ENCODE measurements at regions not wholly inside any gene's neighbourhood (a gene's known extent, or its start where the extent isn't known, plus 50 kb on each side); places are given as distances from the start of the nearest gene placed in this dataset.

DNA sequence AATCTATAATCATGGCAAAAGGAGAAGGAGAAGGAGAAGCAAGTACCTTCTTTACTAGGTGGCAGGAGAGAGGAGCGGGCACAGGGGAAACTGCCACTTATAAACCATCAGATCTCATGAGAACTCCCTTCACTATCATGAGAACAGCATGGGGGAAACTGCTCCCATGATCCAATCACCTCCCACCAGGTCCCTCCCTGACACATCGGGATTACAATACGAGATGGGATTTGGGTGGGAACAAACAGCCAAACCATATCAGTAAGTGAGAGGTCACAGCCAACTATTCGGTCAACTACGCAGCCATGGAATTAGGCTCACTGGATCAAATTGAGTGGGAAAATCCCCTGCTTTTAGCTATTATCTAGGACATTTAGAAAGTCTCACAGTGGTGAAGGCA lies 54.2 kb upstream of the STEAP1B start:
- no peak overlapping the region for H3K27ac ChIP-seq
- TF ChIP-seq, protein P1, sequence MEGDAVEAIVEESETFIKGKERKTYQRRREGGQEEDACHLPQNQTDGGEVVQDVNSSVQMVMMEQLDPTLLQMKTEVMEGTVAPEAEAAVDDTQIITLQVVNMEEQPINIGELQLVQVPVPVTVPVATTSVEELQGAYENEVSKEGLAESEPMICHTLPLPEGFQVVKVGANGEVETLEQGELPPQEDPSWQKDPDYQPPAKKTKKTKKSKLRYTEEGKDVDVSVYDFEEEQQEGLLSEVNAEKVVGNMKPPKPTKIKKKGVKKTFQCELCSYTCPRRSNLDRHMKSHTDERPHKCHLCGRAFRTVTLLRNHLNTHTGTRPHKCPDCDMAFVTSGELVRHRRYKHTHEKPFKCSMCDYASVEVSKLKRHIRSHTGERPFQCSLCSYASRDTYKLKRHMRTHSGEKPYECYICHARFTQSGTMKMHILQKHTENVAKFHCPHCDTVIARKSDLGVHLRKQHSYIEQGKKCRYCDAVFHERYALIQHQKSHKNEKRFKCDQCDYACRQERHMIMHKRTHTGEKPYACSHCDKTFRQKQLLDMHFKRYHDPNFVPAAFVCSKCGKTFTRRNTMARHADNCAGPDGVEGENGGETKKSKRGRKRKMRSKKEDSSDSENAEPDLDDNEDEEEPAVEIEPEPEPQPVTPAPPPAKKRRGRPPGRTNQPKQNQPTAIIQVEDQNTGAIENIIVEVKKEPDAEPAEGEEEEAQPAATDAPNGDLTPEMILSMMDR (IDR thresholded peaks at IDR 0.05): no peak
- no peak for DNase-seq (ENCODE audit: low spot score)
- no peak overlapping the region for H3K4me3 ChIP-seq

DNA sequence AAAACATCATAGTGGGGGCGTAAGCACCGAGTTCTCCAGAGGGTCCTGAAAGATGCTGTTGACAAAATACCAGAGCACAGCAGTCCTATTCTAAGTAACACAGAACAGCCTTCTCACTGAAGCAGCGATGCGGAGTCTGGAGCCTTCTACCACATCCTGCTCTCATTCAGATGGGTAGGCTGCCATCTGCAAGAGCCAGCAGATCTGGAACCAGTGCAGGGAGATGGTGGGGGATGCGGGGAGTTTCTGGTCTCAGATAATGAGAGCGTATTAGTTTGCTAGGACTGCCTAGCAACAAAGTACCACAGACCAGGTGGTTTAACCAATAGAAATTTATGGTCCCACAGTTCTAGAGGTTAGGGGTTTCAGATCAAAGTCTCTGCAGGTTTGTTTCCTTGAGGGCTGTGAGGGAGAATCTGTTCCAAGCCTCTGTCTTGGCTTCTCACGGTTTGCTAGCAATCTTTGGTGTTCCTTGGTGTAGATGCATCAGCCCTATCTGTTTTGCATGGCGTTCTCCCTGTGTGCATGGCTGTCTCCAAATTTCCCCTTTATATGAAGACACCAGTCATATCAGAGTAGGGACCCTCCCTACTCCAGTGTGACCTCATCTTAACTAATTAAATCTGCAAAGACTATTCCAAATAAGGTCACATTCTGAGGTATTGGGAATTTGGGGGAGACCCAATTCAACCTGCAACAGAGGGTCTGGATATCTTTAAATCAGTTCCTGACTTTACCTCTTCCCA lies 52.0 kb upstream of the STEAP1B start:
- no peak overlapping the region for H3K4me3 ChIP-seq
- DNase-seq (ENCODE audit: low spot score): no peak
- TF ChIP-seq, protein P1 (IDR thresholded peaks at IDR 0.05): no peak
- H3K27ac ChIP-seq: no peak overlapping the region

DNA sequence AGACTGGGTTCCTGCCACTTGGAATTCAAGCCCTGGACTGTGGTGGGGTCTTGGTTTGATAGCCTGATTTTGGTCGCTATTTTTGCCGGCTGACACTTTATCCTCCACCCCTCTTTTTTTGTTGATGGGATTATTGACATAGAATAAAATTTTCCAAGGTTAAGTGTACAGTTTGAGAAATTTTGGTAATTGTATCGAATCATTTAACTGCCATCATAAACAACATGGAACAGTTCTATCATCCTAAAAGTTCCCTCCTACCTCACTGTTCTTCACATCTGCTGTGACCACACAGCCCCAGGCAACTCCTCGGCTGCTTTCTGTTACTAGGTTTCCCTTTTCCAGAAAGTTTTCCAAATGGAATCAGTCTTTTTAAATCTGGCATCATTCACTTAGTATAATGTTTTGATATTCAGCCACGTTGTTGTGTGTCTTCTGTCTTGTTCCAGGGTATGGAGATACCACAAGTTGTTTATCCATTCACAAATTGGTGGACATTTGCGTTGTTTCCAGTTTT lies 50.6 kb upstream of the STEAP1B start:
- Histone ChIP-seq H3K27ac (no peak overlapping the region), H3K4me3 (no peak overlapping the region)
- TF ChIP-seq, protein P1 (IDR thresholded peaks at IDR 0.05): no peak
- DNase-seq (ENCODE audit: low spot score): no peak

DNA sequence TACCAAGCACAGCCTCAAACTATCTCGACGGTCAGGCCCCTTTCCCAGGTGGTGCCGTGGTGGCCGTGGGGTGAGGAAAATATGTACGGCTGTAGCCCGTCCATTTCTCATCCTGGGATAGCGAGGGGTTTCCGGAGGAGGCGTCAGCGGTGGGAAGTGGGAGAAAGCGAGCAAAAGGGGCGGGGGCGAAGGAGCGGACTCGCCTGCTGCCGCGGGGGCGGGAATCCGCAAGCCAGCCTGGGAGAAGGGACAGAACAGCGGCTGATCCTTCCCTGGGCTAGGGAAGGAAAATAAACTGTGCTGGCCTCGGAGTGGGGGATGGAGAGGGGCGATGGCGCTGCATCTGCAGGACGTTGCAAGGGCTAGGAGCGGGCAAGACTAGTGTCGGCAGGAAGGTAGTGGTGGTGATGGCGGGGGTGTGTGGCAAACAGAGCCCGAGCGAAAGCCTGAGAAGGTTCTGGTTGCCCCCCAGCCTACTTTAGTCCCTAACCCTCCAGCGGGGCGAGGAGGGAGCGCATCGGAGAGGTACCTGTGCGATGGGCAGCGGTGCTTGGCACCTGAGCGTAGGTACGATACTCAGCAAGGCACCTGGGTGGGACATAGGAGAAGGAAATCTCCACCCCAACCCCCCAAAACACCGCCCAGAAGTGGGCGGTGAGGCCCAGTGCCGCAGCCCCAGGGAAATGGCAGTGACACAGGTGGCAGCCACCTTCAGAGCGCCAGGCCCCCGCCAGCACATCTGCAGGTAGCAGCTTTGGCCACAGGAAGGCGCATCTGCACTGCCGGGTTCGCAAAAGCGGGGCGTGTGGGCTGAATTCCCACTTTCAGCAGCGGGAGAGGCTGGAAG lies 49.9 kb upstream of the STEAP1B start:
- no peak overlapping the region for H3K27ac ChIP-seq
- TF ChIP-seq, protein P1 (IDR thresholded peaks at IDR 0.05): peak; percentile 80
- DNase-seq (ENCODE audit: low spot score): no peak
- H3K4me3 ChIP-seq: peak overlapping the region; percentile 63

Data from coronary artery (tissue), 2 donors.